ENCODE measurements at regions not wholly inside any gene's neighbourhood (a gene's known extent, or its start where the extent isn't known, plus 50 kb on each side); places are given as distances from the start of the nearest gene placed in this dataset.
"Not testable (repeated sequence)": the region's sequence is repeated elsewhere in the genome, so short reads cannot be mapped to it uniquely, and the experiment has no call there.

DNA sequence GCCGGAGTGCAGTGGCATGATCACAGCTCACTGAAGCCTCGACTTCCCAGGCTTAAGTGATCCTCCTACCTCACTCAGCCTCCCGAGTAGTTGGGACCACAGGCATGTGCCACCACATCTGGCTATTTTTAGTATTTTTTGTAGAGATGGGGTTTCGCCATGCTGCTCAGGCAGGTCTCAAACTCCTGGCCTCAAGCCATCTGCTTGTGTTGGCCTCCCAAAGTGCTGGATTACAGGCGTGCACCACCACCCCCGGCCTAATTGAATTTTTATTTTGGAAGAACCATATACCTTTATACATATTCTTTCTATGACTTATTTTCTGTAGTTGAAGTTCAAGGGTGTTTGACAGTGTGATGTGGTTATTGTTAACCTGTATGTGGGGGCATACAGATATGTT lies 2885.9 kb downstream of the RPIA start:
- TF ChIP-seq POLR2AphosphoS5 (IDR thresholded peaks at IDR 0.05), result not testable (repeated sequence)
- TF ChIP-seq, protein P1, sequence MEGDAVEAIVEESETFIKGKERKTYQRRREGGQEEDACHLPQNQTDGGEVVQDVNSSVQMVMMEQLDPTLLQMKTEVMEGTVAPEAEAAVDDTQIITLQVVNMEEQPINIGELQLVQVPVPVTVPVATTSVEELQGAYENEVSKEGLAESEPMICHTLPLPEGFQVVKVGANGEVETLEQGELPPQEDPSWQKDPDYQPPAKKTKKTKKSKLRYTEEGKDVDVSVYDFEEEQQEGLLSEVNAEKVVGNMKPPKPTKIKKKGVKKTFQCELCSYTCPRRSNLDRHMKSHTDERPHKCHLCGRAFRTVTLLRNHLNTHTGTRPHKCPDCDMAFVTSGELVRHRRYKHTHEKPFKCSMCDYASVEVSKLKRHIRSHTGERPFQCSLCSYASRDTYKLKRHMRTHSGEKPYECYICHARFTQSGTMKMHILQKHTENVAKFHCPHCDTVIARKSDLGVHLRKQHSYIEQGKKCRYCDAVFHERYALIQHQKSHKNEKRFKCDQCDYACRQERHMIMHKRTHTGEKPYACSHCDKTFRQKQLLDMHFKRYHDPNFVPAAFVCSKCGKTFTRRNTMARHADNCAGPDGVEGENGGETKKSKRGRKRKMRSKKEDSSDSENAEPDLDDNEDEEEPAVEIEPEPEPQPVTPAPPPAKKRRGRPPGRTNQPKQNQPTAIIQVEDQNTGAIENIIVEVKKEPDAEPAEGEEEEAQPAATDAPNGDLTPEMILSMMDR (IDR thresholded peaks at IDR 0.05), result not testable (repeated sequence)

Measured in esophagus muscularis mucosa (tissue), 3 donors.